NCI-H2171 (cell line): ENCODE measurements at regions not wholly inside any gene's neighbourhood (a gene's known extent, or its start where the extent isn't known, plus 50 kb on each side); places are given as distances from the start of the nearest gene placed in this dataset.
"Not testable (repeated sequence)": the region's sequence is repeated elsewhere in the genome, so short reads cannot be mapped to it uniquely, and the experiment has no call there.

Experiments used
- DNase-seq: peaks from one replicate; lab custom pipeline; 2025; lab: John Stamatoyannopoulos, UW

DNA sequence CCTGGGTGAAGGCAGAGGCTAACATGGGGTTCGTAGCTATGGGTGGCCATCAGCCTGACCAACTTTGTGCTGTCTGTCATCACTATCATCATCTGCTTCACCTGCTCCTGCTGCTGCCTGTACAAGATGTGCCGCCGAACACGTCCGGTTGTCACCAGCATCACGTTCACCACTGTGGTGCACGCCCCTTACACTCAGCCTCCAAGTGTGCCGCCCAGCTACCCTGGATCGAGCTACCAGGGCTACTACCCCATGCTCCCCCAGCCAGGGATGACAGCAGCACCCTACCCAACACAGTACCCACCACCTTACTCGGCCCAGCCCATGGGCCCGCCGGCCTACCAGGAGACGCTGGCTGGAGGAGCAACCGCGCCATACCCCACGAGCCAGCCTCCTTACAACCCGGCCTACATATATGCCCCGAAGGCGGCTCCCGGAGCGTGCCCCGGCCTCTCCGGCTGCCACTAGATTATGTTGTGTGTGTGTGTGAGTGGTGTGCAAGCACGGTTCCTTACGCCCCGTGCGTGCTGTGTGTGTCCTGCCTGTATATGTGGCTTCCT is 213.4 kb upstream of the XIST start:
- no peak for DNase-seq

DNA sequence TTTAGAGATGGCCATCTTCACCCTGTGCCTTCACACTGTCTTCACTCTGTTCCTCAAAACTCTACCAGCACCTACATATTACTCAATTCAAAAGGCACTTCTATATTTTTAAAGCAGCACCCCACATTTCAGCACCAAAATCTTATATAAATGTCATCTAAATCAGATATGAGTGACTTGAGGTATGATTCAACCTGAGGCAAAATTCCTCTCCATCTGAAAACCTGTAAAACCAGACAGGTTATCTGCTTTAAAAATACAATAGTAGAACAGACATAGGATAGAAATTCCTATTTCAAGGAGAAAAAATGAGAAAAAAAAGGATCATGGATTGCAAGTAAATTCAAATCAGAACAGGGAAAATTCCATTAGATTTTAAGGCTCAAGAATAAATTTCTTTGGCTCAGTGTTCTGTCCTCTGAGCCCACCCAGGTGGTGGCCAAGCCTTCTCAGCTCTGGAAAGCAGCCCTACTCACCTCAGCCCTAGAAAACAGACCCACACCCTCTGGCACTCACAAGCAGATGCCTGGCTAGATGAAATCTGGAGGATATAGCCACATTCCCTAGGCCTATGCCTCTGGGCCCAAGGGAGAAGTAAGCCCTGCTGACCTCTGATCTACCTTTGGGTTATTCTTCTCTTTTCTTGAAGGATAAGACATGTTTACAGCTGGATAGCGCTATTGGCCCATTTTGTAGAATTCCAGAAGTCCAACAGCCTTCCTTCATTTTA is 211.1 kb upstream of the XIST start:
- no peak for DNase-seq

DNA sequence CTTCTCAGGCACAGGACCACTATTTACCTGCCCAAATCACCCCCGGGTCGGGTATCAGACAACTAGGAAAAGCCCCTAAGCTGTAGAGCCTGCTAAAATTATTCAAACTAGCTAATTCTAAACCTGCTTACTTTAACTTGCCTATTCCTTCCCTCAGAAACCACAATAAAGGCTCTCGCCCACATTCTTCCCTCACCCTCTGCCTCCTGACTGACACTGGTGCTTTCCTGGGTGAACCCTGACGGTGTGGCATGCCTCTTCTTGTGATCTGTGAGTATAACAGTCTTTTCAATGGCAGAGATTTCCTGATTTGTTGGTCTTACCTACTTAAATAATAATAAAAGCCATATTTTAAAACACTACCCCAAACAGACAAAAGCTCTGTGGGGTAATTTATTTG is 209.4 kb upstream of the XIST start:
- no peak for DNase-seq

DNA sequence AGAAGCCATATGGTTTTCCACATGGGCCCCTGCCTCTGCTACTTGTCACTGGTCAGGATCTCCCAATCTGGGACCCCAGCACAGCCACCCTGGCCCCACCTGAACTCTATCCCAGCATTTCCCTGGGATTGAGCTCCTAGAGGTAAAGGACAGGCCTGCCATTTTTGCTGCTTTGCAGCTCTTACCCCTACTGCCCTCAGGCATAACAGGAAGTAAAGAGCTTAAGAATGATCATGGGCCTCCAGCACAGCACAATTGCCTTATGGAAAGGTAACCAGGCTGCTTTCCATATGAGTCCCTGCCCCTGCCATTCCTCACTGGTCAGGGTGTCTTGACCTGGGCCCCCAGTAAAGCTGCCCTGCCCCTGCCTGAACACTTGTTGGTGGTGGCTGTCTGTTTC is 196.6 kb upstream of the XIST start:
- no peak for DNase-seq

DNA sequence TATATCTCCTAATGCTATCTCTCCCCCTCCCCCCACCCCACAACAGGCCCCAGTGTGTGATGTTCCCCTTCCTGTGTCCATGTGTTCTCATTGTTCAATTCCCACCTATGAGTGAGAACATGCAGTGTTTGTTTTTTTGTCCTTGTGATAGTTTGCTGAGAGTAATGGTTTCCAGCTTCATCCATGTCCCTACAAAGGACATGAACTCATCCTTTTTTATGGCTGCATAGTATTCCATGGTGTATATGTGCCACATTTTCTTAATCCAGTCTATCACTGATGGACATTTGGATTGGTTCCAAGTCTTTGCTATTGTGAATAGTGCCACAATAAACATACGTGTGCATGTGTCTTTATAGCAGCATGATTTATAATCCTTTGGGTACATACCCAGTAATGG is 181.6 kb upstream of the XIST start:
- not testable (repeated sequence) for DNase-seq

DNA sequence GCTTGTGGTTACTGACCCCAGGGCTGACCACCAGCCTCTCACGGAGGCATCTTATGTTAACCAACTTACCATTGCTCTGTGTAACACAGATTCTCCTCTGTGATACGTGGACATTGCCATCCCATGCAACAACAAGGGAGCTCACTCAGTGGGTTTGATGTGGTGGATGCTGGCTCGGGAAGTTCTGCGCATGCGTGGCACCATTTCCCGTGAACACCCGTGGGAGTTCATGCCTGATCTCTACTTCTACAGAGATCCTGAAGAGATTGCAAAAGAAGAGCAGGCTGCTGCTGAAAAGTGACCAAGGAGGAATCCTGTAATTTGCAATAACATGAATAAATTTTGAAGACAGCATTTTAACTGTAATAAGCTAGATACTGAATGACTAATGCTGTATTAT is 179.0 kb upstream of the XIST start:
- not testable (repeated sequence) for DNase-seq

DNA sequence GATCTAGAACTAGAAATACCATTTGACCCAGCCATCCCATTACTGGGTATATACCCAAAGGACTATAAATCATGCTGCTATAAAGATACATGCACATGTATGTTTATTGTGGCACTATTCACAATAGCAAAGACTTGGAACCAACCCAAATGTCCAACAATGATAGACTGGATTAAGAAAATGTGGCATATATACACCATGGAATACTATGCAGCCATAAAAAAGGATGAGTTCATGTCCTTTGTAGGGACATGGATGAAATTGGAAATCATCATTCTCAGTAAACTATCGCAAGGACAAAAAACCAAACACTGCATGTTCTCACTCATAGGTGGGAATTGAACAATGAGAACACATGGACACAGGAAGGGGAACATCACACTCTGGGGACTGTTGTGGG is 178.3 kb upstream of the XIST start:
- DNase-seq = not testable (repeated sequence)

DNA sequence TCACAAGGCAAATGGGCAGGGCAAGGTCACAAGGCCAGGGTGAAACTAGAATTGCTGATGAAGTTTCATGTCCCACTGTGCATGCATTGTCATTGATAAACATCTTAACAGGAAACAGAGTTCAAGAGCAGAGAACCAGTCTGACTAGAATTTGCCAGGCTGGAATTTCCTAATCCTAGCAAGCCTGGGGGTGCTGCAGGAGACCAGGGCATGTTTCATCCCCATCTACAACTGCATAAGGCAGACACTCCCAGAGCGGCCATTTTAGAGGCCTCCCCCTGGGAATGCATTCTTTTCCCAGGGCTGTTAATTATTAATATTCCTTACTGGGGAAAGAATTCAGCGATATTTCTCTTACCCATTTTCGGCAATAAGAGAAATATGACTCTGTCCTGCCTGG is 172.6 kb upstream of the XIST start:
- not testable (repeated sequence) for DNase-seq

DNA sequence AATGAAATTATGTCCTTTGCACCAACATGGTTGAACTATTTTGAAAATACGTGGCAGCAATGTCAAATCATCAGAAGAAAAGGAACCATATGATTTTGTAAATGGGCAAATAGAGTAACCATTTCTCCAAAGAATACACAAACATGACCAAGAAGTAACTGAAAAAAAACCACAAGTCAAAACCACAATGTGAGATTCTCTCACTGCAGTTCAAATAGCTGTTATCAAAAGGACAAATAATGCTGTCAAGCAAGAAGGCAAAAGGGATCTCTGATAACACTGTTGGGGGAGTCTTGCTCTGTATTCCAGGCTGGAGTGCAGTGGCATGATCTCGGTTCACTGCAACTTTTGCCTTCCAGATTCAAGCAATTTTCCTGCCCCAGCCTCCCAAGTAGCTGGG is 170.7 kb upstream of the XIST start:
- DNase-seq = no peak

DNA sequence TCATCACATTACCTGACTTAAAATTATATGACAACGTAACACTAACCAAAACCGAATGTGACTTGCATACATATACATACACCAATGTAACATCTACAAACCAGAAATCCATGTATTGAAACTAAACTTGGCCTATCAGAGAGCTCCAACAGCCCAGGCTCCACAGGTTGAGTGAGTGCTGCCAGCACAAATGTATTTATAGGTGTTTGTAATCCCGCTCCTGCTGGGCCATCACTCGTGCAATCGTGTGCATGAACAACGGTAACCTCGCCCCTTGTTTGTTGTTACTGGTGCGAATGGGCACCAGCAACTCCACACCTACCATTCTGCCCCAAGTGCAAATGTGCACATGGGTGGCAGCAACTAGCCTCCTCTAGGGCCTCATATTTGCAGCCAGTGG is 165.7 kb upstream of the XIST start:
- no peak for DNase-seq

DNA sequence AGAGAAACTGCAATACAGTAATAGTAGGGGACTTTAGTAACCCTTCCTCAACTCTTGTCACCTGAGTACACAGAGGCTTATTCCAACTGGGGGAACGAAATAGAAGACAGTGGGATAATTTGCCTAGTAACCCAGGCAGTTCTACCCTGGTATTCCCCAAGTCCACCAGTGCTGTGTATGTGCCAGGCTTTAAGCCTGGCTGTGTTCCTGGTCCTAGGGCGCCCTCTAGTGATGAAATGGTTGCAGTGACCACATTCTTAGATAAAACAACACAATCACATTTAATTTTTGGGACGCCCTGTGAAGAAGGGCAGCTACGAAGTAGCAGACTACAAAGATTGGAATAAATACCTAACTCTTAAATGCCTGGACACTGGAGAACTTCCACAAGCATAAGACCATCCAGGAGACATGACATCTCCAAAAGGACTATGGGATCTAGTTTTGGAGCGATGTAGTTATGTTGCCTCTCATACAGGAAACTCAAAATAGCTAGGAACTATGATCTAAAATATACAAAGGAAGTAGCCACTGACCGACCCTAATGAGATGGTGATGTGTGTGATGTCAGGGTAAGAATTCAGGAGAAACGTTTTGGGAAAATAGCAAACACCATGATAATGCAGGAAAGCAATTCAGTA is 163.0 kb upstream of the XIST start:
- DNase-seq = peak; percentile 2

DNA sequence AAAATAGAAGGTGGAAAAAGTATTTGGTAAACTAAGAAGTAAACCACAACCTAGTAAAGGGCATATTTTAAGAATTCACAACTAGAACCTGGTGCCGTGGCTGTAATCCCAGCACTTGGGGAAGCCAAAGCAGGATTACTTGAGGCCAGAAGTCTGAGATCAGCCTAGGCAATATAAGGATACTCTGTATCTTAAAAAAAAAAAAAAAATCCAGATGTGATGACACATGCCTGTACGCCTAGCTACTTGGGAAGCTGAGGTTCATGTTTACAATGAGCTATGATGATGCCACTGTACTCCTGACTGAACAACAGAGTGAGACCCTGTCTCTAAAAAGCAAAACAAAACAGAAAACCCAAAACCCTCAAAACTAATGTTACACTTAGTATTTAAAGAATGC is 156.5 kb upstream of the XIST start:
- DNase-seq = no peak

DNA sequence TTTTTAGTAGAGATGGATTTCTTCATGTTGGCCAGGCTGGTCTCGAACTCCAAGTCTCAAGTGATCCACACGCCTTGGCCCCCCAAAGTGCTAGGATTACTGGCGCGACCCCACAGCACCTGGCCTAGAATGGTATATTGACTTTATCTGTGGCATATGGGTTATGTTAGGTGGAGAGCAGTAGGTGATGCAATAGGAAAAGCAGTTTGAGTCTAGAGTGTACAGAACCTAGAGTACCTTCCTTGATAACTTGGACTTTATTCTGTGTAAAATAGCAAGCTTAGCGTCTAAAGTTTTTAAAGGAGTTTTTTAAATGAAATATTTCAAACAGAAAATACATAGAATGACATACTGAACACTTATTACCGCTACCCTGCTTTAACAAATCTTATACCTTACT is 139.5 kb upstream of the XIST start:
- DNase-seq = no peak

DNA sequence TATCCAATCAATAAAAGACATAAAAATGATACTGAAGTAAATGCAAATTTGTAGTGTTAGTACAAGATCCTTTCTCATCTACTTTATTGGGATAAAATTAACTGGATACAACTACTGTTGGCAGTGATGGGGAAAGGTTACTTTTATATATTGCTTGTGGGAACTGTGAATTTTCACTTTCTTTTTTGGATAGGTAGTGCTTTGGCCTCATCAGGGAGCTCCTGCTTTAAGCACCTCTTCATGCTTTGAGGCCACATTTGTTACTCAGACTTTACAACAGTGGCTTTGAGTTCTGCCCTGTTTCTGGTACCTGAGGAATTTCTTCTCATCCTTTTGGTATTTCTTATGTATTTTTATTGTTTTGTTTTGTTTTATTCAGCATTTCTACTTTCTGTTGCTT is 134.7 kb upstream of the XIST start:
- DNase-seq = no peak

DNA sequence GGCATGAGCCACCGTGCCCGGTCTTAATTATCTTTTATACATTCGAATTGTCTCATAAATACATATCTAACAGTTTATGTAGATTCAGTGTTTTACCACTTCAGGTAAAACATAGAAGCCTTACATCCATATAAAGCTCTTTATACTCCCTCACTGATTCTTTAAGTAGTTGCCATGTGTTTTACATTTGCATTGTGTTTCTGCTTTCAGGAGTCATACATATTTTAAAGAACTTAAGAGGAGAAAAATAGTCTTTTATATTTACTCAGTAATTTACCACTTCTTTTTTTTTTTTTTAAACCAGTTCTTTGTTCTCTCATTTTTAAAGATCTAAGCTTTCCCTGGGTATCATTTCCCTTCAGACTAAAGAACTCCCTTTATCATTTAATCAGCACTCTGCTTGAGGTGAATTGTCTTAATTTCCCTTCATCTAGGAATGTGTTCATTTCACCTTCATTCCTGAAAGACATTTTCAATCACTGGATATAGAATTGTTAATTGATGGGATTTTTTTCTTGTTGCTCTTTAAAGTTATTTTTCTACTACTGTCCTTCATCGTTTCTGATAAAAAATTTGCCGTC is 127.1 kb upstream of the XIST start:
- DNase-seq = no peak

DNA sequence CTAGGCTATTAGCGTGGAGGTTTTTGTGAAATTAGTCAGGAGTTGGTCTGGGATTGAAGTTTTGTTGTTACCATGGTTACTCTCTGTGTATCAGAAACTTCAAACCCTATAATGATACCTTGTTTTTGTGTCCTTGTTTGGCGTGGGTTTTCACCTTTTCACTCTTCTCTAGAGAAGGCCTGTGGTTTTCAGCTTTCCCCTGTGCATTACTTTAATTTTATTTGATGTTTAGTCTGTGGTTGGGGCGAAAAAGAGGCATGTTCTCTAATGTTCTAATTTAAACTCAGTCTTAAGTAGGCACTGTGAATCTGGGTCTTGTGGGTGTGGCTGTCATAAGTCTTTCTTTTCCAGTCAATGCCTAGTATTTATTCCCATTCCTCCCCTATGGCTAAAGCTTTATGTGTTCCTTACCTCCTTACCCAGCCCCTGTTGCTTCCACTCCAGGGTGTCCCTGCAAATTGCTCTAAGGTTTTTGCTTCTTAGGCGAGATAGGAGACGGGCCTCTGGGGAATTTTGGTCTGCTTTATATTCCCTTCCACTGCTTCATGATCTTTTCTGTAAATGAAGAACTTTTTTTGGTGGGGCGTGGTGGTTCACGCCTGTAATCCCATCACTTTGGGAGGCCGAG is 125.1 kb upstream of the XIST start:
- no peak for DNase-seq

DNA sequence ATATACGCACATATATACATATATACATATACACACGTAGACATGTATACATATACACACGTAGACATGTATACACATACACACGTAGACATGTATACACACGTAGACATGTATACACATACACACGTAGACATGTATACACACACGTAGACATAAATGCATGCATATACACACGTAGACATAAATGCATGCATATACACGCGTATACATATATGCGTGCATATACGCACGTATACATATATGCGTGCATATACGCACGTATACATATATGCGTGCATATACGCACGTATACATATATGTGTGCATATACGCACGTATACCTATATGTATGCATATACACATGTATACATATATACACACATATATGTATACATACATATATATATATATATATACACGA is 114.9 kb upstream of the XIST start:
- DNase-seq = not testable (repeated sequence)

DNA sequence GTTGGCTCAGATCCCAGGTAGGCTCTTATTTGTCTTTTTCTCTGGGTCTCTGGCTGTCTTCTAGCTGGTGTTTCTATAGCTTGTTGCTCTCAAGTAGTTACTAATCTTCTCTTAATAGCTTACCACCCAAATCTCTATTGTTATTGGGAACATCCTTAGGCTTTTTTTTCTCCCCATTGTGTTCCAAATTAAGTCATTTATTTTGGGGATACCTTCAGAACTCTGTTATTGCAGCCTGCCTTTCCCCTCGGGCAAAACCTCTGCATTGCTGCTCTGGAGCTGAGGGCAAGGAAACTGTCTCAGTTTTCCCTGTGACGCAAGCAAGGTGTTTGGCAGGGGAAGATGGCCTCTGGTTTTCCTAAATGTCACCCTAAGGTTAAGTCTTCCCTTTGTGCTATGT is 113.3 kb upstream of the XIST start:
- DNase-seq = no peak

DNA sequence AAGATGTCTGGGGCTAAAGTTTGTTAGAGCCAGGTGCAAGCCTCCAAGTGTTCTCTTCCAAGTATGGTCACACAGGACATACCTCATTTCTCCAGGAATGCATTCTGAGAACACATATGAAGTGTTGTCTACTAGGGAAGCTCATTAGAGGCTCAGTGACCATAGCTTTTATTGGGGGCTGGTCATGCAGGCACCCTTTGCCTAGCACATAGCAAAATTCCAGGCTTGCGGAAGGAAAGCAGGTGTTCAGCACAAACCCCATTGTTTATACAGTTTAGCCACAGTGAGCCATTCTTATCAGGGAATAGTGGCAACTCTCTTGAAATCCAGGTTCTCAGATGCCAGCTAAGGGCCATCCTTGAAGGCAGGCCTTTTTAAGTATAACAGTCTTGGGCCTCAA is 112.1 kb upstream of the XIST start:
- DNase-seq = no peak

DNA sequence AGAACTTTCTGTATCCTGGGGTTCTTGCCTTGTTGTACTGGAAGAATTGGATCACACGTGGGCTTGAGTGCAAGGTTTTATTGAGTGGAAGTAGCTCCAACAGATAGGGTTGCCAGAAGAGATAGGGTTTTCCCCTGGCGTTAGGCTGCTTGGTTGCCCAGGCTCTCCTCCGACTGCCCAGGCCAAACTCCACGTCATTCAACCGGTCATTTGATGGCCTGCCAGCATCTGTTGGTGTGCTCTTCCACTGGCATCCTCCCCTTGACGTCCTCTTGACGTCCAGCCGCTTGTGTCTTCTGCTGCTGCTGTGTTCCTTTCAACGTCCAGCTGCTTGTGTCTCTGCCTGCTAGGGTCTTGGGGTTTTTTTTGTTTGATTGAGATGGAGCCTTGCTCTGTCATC is 111.2 kb upstream of the XIST start:
- no peak for DNase-seq

DNA sequence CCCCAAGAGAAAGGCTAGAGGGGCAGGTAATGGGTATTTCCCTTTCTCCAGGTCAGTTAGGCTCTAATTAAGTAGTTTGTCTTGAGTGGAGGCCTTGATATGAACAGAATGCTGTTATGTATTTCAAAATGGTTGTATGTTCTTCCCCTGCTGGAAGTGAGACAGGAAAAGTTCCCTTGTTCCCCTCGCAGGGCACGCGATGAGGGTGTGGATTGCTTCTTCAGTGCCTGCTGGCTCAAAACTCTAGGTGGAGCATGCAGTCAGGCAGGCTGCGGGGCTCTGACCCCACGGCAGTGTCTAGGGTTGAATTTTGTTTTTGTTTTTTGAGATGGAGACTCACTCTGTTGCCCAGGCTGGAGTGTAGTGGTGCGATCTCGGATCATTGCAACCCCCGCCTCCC is 110.4 kb upstream of the XIST start:
- DNase-seq = no peak

DNA sequence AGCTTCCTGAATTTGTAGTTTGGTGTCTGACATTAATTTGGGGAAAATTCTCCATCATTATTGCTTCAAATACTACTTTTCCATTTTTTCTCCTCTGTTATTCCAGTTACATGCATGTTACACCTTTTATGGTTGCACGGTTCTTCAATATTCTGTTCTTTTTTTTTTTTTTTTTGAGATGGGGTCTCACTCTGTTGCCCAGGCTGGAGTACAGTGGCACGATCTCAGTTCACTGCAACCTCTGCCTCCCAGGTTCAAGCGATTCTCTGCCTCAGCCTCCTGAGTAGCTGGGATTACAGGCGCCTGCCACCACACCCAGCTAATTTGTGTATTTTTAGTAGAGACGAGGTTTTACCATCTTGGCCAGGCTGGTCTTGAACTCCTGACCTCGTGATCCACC is 109.4 kb upstream of the XIST start:
- DNase-seq = not testable (repeated sequence)

DNA sequence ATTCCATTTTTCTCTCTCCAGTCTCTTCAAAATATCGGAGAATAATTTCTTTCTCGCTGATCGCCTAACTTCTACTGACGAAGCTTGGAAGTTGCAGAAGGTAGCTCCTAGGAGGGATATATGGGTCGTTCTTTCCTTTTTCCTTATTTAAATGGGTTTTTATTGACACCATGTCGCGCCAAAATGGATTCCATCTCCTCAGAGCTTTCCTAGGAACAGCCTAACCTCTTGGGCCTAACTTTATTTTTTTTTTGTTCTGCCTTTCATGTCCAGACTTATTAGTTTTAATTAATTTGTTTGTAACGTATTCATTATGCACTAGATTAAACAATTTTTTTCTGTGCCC is 92.0 kb upstream of the XIST start:
- no peak for DNase-seq
